ENCODE measurements at regions not wholly inside any gene's neighbourhood (a gene's known extent, or its start where the extent isn't known, plus 50 kb on each side); places are given as distances from the start of the nearest gene placed in this dataset.

DNA sequence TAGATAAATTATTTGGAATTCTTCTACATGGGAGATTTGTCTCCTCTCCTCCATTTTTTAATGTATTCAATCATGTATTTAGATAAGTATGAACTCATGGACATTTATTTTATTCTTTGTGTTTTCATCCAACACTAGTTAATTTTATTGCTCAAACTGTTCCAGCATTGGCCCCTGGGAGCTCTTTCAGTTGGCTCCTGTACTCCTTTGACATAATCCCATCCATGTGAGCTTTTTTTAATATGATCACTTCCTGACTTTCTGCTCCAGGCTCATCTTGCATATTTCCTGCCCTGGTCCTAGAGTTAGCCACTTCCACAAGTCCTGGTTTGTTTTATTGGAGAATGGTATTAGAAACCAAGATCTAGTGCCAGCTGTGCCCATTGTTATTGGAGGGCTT, 419.0 kb upstream of the CDH11 start:
- Histone ChIP-seq H3K9me3 (ENCODE audit: control insufficient read depth, insufficient read depth, low read length) (no peaks in the 10 kb centered on the region), H3K27me3 (ENCODE audit: control insufficient read depth, insufficient read depth, low read length) (no peaks in the 10 kb centered on the region), H3K4me1 (ENCODE audit: control insufficient read depth, insufficient read depth, low read length) (no peaks in the 10 kb centered on the region), H3K27ac (ENCODE audit: low read length) (no peak overlapping the region), H3K4me3 (ENCODE audit: low read length) (no peak overlapping the region), H3K36me3 (ENCODE audit: control insufficient read depth, insufficient read depth, low read length) (no peaks in the 10 kb centered on the region)
- DNase-seq (ENCODE audit: low read depth, low spot score) = no peak

GRCh38 chr16:65538976-65539375, 417.1 kb upstream of the CDH11 start:
- WGBS (ENCODE audit: insufficient coverage, insufficient read length) = no CpG with 5 or more reads among the region's 3 CpGs
- Histone ChIP-seq H3K36me3 (ENCODE audit: control insufficient read depth, insufficient read depth, low read length) (no peaks in the 10 kb centered on the region), H3K4me3 (ENCODE audit: low read length) (no peak overlapping the region), H3K27me3 (ENCODE audit: control insufficient read depth, insufficient read depth, low read length) (no peaks in the 10 kb centered on the region), H3K9me3 (ENCODE audit: control insufficient read depth, insufficient read depth, low read length) (no peaks in the 10 kb centered on the region), H3K27ac (ENCODE audit: low read length) (no peak overlapping the region), H3K4me1 (ENCODE audit: control insufficient read depth, insufficient read depth, low read length) (no peaks in the 10 kb centered on the region)
- DNase-seq (ENCODE audit: low read depth, low spot score) = no peak

GRCh38 chr16:65537336-65537735, 415.5 kb upstream of the CDH11 start:
- Histone ChIP-seq H3K4me3 (ENCODE audit: low read length) (no peak overlapping the region), H3K36me3 (ENCODE audit: control insufficient read depth, insufficient read depth, low read length) (no peaks in the 10 kb centered on the region), H3K9me3 (ENCODE audit: control insufficient read depth, insufficient read depth, low read length) (no peaks in the 10 kb centered on the region), H3K27ac (ENCODE audit: low read length) (no peak overlapping the region), H3K4me1 (ENCODE audit: control insufficient read depth, insufficient read depth, low read length) (no peaks in the 10 kb centered on the region), H3K27me3 (ENCODE audit: control insufficient read depth, insufficient read depth, low read length) (no peaks in the 10 kb centered on the region)
- WGBS (ENCODE audit: insufficient coverage, insufficient read length) = no CpG with 5 or more reads among the region's 1 CpG
- DNase-seq (ENCODE audit: low read depth, low spot score) = no peak

GRCh38 chr16:65534121-65534528, 412.3 kb upstream of the CDH11 start:
- no peaks in the 10 kb centered on the region for H3K4me1 ChIP-seq (ENCODE audit: control insufficient read depth, insufficient read depth, low read length)
- H3K9me3 ChIP-seq (ENCODE audit: control insufficient read depth, insufficient read depth, low read length) = no peaks in the 10 kb centered on the region
- no CpG with 5 or more reads among the region's 2 CpGs for WGBS (ENCODE audit: insufficient coverage, insufficient read length)
- no peak overlapping the region for H3K4me3 ChIP-seq (ENCODE audit: low read length)
- no peak for DNase-seq (ENCODE audit: low read depth, low spot score)
- H3K36me3 ChIP-seq (ENCODE audit: control insufficient read depth, insufficient read depth, low read length) = no peaks in the 10 kb centered on the region
- H3K27me3 ChIP-seq (ENCODE audit: control insufficient read depth, insufficient read depth, low read length) = no peaks in the 10 kb centered on the region
- H3K27ac ChIP-seq (ENCODE audit: low read length) = no peak overlapping the region

- Histone ChIP-seq H3K36me3 (ENCODE audit: control insufficient read depth, insufficient read depth, low read length) (no peaks in the 10 kb centered on the region), H3K27ac (ENCODE audit: low read length) (no peak overlapping the region), H3K4me3 (ENCODE audit: low read length) (no peak overlapping the region), H3K9me3 (ENCODE audit: control insufficient read depth, insufficient read depth, low read length) (no peaks in the 10 kb centered on the region), H3K27me3 (ENCODE audit: control insufficient read depth, insufficient read depth, low read length) (no peaks in the 10 kb centered on the region), H3K4me1 (ENCODE audit: control insufficient read depth, insufficient read depth, low read length) (no peaks in the 10 kb centered on the region)
- no peak for DNase-seq (ENCODE audit: low read depth, low spot score)
- no CpG with 5 or more reads among the region's 2 CpGs for WGBS (ENCODE audit: insufficient coverage, insufficient read length)
These were observed 411.0 kb upstream of the CDH11 start for GRCh38 chr16:65532846-65533245.

- WGBS (ENCODE audit: insufficient coverage, insufficient read length) = no CpG with 5 or more reads among the region's 6 CpGs
- H3K4me1 ChIP-seq (ENCODE audit: control insufficient read depth, insufficient read depth, low read length) = no peaks in the 10 kb centered on the region
- no peaks in the 10 kb centered on the region for H3K27me3 ChIP-seq (ENCODE audit: control insufficient read depth, insufficient read depth, low read length)
- H3K36me3 ChIP-seq (ENCODE audit: control insufficient read depth, insufficient read depth, low read length) = no peaks in the 10 kb centered on the region
- H3K9me3 ChIP-seq (ENCODE audit: control insufficient read depth, insufficient read depth, low read length) = no peaks in the 10 kb centered on the region
- H3K4me3 ChIP-seq (ENCODE audit: low read length) = no peak overlapping the region
- DNase-seq (ENCODE audit: low read depth, low spot score) = no peak
- H3K27ac ChIP-seq (ENCODE audit: low read length) = no peak overlapping the region
These were observed 410.4 kb upstream of the CDH11 start for GRCh38 chr16:65532258-65532657.

DNA sequence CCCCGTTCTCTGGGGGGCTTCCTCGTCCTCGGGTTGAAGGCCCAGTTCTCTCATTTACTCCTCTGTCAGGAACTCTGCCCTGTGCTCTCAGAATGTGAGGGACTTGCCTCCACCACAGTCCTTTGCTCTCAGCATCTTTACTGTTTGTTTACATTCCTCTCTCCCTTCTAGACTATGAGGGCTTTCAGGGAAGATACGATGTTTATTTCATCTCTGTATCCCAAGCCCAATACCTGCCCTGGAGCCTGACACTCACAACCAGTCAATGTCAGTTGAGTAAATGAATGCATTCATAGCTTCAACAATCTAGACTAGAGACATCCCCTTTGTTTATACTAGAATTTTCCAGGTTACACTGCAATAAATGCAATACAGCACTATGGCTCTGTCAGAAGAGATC, 409.6 kb upstream of the CDH11 start:
- Histone ChIP-seq H3K27ac (ENCODE audit: low read length) (no peak overlapping the region), H3K4me1 (ENCODE audit: control insufficient read depth, insufficient read depth, low read length) (no peaks in the 10 kb centered on the region), H3K4me3 (ENCODE audit: low read length) (no peak overlapping the region), H3K9me3 (ENCODE audit: control insufficient read depth, insufficient read depth, low read length) (no peaks in the 10 kb centered on the region), H3K36me3 (ENCODE audit: control insufficient read depth, insufficient read depth, low read length) (no peaks in the 10 kb centered on the region), H3K27me3 (ENCODE audit: control insufficient read depth, insufficient read depth, low read length) (no peaks in the 10 kb centered on the region)
- no CpG with 5 or more reads among the region's 4 CpGs for WGBS (ENCODE audit: insufficient coverage, insufficient read length)
- DNase-seq (ENCODE audit: low read depth, low spot score) = no peak

DNA sequence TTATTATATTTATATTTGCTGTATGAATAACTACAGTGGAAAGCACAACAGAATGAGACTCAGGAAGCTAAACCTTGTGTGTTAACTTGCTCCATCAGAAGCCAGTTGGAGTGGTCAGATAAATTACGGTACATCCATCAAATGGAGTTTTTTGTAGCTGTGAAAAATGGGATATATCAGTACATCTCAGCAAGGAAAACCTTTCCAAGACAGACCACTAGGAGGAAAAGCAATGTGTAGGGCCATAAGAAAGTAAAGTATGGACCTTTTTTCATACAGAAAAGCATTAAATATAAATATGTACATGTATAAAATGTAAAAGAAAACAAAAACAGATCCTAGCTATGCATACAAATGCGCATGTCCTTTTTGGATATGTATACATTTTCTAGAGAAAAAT, 403.8 kb upstream of the CDH11 start:
- no peak overlapping the region for H3K4me3 ChIP-seq (ENCODE audit: low read length)
- no peaks in the 10 kb centered on the region for H3K36me3 ChIP-seq (ENCODE audit: control insufficient read depth, insufficient read depth, low read length)
- no peak for DNase-seq (ENCODE audit: low read depth, low spot score)
- no peaks in the 10 kb centered on the region for H3K9me3 ChIP-seq (ENCODE audit: control insufficient read depth, insufficient read depth, low read length)
- H3K4me1 ChIP-seq (ENCODE audit: control insufficient read depth, insufficient read depth, low read length) = peaks cover 8% of the 10 kb centered on the region
- no peaks in the 10 kb centered on the region for H3K27me3 ChIP-seq (ENCODE audit: control insufficient read depth, insufficient read depth, low read length)
- H3K27ac ChIP-seq (ENCODE audit: low read length) = no peak overlapping the region
- no CpG with 5 or more reads among the region's 2 CpGs for WGBS (ENCODE audit: insufficient coverage, insufficient read length)

- Histone ChIP-seq H3K4me3 (ENCODE audit: low read length) (no peak overlapping the region), H3K27ac (ENCODE audit: low read length) (no peak overlapping the region)
- DNase-seq (ENCODE audit: low read depth, low spot score) = no peak
These were observed 403.1 kb upstream of the CDH11 start for GRCh38 chr16:65524997-65525396.

DNA sequence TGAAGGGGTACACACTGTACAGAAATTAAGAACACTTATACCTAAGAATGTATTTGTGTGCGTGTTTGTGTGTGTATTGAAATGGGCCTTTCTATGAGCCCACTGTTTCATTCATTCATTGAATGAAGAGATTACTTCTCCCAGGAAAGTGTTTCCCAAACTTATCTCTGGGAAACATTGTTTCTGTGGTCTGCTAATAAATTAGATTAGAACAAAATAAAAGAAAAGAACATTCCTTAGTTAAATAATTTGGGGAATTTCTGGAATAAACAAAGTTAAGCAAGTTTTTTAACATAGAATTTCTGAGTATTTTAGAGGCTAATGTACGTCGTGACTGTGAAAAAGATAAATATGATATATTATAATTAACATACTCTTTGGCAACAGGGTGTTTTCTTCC, 402.4 kb upstream of the CDH11 start:
- Histone ChIP-seq H3K4me3 (ENCODE audit: low read length) (no peak overlapping the region), H3K36me3 (ENCODE audit: control insufficient read depth, insufficient read depth, low read length) (no peaks in the 10 kb centered on the region), H3K27ac (ENCODE audit: low read length) (no peak overlapping the region), H3K27me3 (ENCODE audit: control insufficient read depth, insufficient read depth, low read length) (no peaks in the 10 kb centered on the region), H3K9me3 (ENCODE audit: control insufficient read depth, insufficient read depth, low read length) (no peaks in the 10 kb centered on the region), H3K4me1 (ENCODE audit: control insufficient read depth, insufficient read depth, low read length) (peaks cover 8% of the 10 kb centered on the region)
- DNase-seq (ENCODE audit: low read depth, low spot score) = no peak
- no CpG with 5 or more reads among the region's 3 CpGs for WGBS (ENCODE audit: insufficient coverage, insufficient read length)

More at GRCh38 chr16:65524997-65525396, 403.1 kb upstream of the CDH11 start:
- Histone ChIP-seq H3K36me3 (ENCODE audit: control insufficient read depth, insufficient read depth, low read length) (no peaks in the 10 kb centered on the region), H3K4me1 (ENCODE audit: control insufficient read depth, insufficient read depth, low read length) (peaks cover 8% of the 10 kb centered on the region), H3K27me3 (ENCODE audit: control insufficient read depth, insufficient read depth, low read length) (no peaks in the 10 kb centered on the region), H3K9me3 (ENCODE audit: control insufficient read depth, insufficient read depth, low read length) (no peaks in the 10 kb centered on the region)
- no CpG with 5 or more reads among the region's 8 CpGs for WGBS (ENCODE audit: insufficient coverage, insufficient read length)

GRCh38 chr16:65523283-65523944, 401.6 kb upstream of the CDH11 start:
- no peaks in the 10 kb centered on the region for H3K36me3 ChIP-seq (ENCODE audit: control insufficient read depth, insufficient read depth, low read length)
- H3K9me3 ChIP-seq (ENCODE audit: control insufficient read depth, insufficient read depth, low read length) = no peaks in the 10 kb centered on the region
- no peak for DNase-seq (ENCODE audit: low read depth, low spot score)
- no peak overlapping the region for H3K27ac ChIP-seq (ENCODE audit: low read length)
- no peak overlapping the region for H3K4me3 ChIP-seq (ENCODE audit: low read length)
- WGBS (ENCODE audit: insufficient coverage, insufficient read length) = no CpG with 5 or more reads among the region's 5 CpGs
- H3K4me1 ChIP-seq (ENCODE audit: control insufficient read depth, insufficient read depth, low read length) = peaks cover 8% of the 10 kb centered on the region
- H3K27me3 ChIP-seq (ENCODE audit: control insufficient read depth, insufficient read depth, low read length) = no peaks in the 10 kb centered on the region
